GM21619 (cell line): ENCODE measurements at regions not wholly inside any gene's neighbourhood (a gene's known extent, or its start where the extent isn't known, plus 50 kb on each side); places are given as distances from the start of the nearest gene placed in this dataset.
A peak's percentile ranks its signal among the peaks of the same experiment; 100 is the strongest.
"Not testable (repeated sequence)": the region's sequence is repeated elsewhere in the genome, so short reads cannot be mapped to it uniquely, and the experiment has no call there.

Experiments
- ATAC-seq: cut with Tn5 transposase; IDR thresholded peaks from one replicate; pipeline ENCODE4 v1.9.1; 2021; ENCODE audit not compliant: unreplicated experiment

- no peak for ATAC-seq
Measured at GRCh38 chr20:48492015-48492714, 335.6 kb downstream of the PREX1 start.

- ATAC-seq = no peak
Measured at GRCh38 chr20:48490961-48491831, 336.6 kb downstream of the PREX1 start.

- not testable (repeated sequence) for ATAC-seq
Measured at GRCh38 chr20:48490341-48490740, 337.5 kb downstream of the PREX1 start.

- no peak for ATAC-seq
Measured at GRCh38 chr20:48489656-48490055, 338.1 kb downstream of the PREX1 start.

GRCh38 chr20:48489046-48489463 is 338.7 kb downstream of the PREX1 start:
- peak; percentile 41 for ATAC-seq

GRCh38 chr20:48488334-48489034 is 339.3 kb downstream of the PREX1 start:
- ATAC-seq = peak; percentile 42

- ATAC-seq = no peak
Measured at GRCh38 chr20:48486065-48486464, 341.7 kb downstream of the PREX1 start.

- ATAC-seq = not testable (repeated sequence)
Measured at GRCh38 chr20:48485153-48485552, 342.6 kb downstream of the PREX1 start.

- ATAC-seq = no peak
Measured at GRCh38 chr20:48483334-48484066, 344.3 kb downstream of the PREX1 start.

GRCh38 chr20:48482790-48483189 is 345.0 kb downstream of the PREX1 start:
- no peak for ATAC-seq

GRCh38 chr20:48480216-48480772 is 347.5 kb downstream of the PREX1 start:
- no peak for ATAC-seq

GRCh38 chr20:48478806-48479585 is 348.8 kb downstream of the PREX1 start:
- ATAC-seq = no peak

- no peak for ATAC-seq
Measured at GRCh38 chr20:48478370-48478769, 349.4 kb downstream of the PREX1 start.

GRCh38 chr20:48476854-48477253 is 350.9 kb downstream of the PREX1 start:
- no peak for ATAC-seq

GRCh38 chr20:48474022-48474421 is 353.8 kb downstream of the PREX1 start:
- no peak for ATAC-seq

GRCh38 chr20:48471759-48472408 is 355.9 kb downstream of the PREX1 start:
- ATAC-seq = no peak

GRCh38 chr20:48471176-48471575 is 356.6 kb downstream of the PREX1 start:
- ATAC-seq = no peak

GRCh38 chr20:48470141-48470540 is 357.7 kb downstream of the PREX1 start:
- no peak for ATAC-seq

- no peak for ATAC-seq
Measured at GRCh38 chr20:48469026-48469425, 358.8 kb downstream of the PREX1 start.
